Stomach (tissue), 4 donors: ENCODE measurements at regions not wholly inside any gene's neighbourhood (a gene's known extent, or its start where the extent isn't known, plus 50 kb on each side); places are given as distances from the start of the nearest gene placed in this dataset.

Source experiments
- POLR2A ChIP-seq, 4 donors: fragments of 450-650 bp; IDR thresholded peaks; one replicate each; pipeline ENCODE4 v1.6.1; 2016; ENCODE audit warnings: antibody characterized with exemption in 4 of 4, control low read depth in 2 of 4, mild to moderate bottlenecking in 1 of 4, moderate library complexity in 1 of 4
- POLR2AphosphoS5 ChIP-seq, 3 donors: sonication (generic); formaldehyde crosslinking; IDR thresholded peaks; one replicate each; pipeline ENCODE4 v1.6.1; 2016; ENCODE audit warnings: antibody characterized with exemption in 3 of 3
- TF ChIP-seq, protein P1 (sequence below), 7 experiments: fragments of 450-650 bp in 4 of 7; fragments of 200-600 bp in 3 of 7; sonication (generic) in 3 of 7; IDR thresholded peaks; one replicate each; pipeline ENCODE4 v1.5.1; 2016 to 2019; ENCODE audit warnings: antibody characterized with exemption in 7 of 7, control low read depth in 2 of 7, mild to moderate bottlenecking in 1 of 7

- TF ChIP-seq, protein P1, sequence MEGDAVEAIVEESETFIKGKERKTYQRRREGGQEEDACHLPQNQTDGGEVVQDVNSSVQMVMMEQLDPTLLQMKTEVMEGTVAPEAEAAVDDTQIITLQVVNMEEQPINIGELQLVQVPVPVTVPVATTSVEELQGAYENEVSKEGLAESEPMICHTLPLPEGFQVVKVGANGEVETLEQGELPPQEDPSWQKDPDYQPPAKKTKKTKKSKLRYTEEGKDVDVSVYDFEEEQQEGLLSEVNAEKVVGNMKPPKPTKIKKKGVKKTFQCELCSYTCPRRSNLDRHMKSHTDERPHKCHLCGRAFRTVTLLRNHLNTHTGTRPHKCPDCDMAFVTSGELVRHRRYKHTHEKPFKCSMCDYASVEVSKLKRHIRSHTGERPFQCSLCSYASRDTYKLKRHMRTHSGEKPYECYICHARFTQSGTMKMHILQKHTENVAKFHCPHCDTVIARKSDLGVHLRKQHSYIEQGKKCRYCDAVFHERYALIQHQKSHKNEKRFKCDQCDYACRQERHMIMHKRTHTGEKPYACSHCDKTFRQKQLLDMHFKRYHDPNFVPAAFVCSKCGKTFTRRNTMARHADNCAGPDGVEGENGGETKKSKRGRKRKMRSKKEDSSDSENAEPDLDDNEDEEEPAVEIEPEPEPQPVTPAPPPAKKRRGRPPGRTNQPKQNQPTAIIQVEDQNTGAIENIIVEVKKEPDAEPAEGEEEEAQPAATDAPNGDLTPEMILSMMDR (IDR thresholded peaks at IDR 0.05): no peak
- TF ChIP-seq POLR2AphosphoS5 (IDR thresholded peaks at IDR 0.05) (peak in 1 of 3 donors; percentile 65), POLR2A (IDR thresholded peaks at IDR 0.05) (no peak)
Observed at GRCh38 chr10:78964952-78965633, 103.7 kb upstream of the ZMIZ1 start.
